HG02610 (cell line): ENCODE measurements at regions not wholly inside any gene's neighbourhood (a gene's known extent, or its start where the extent isn't known, plus 50 kb on each side); places are given as distances from the start of the nearest gene placed in this dataset.
"Not testable (repeated sequence)": the region's sequence is repeated elsewhere in the genome, so short reads cannot be mapped to it uniquely, and the experiment has no call there.

Experiments
- ATAC-seq: cut with Tn5 transposase; IDR thresholded peaks from one replicate; pipeline ENCODE4 v1.9.1; 2021; ENCODE audit warnings: mild to moderate bottlenecking, moderate library complexity; ENCODE audit not compliant: unreplicated experiment

GRCh38 chr12:38384816-38385378 is 68.3 kb downstream of the ALG10B start:
- ATAC-seq = no peak

- ATAC-seq = no peak
Measured at GRCh38 chr12:38385486-38385885, 68.9 kb downstream of the ALG10B start.

- peak; percentile 57 for ATAC-seq
Measured at GRCh38 chr12:38386205-38386985, 69.8 kb downstream of the ALG10B start.

GRCh38 chr12:38389614-38390013 is 73.0 kb downstream of the ALG10B start:
- ATAC-seq = no peak

- ATAC-seq = no peak
Measured at GRCh38 chr12:38391007-38391406, 74.4 kb downstream of the ALG10B start.

- no peak for ATAC-seq
Measured at GRCh38 chr12:38392554-38393144, 76.1 kb downstream of the ALG10B start.

GRCh38 chr12:38399711-38400206 is 83.2 kb downstream of the ALG10B start:
- no peak for ATAC-seq

GRCh38 chr12:38402811-38403210 is 86.2 kb downstream of the ALG10B start:
- no peak for ATAC-seq

- no peak for ATAC-seq
Measured at GRCh38 chr12:38409511-38409910, 92.9 kb downstream of the ALG10B start.

- ATAC-seq = no peak
Measured at GRCh38 chr12:38411426-38411825, 94.9 kb downstream of the ALG10B start.

GRCh38 chr12:38411946-38412345 is 95.4 kb downstream of the ALG10B start:
- no peak for ATAC-seq

- no peak for ATAC-seq
Measured at GRCh38 chr12:38417101-38417500, 100.5 kb downstream of the ALG10B start.

- no peak for ATAC-seq
Measured at GRCh38 chr12:38424436-38424835, 107.9 kb downstream of the ALG10B start.

- ATAC-seq = no peak
Measured at GRCh38 chr12:38427442-38427841, 110.9 kb downstream of the ALG10B start.

- ATAC-seq = no peak
Measured at GRCh38 chr12:38431921-38432320, 115.3 kb downstream of the ALG10B start.

GRCh38 chr12:38441871-38442281 is 125.3 kb downstream of the ALG10B start:
- not testable (repeated sequence) for ATAC-seq

GRCh38 chr12:38445040-38445439 is 128.5 kb downstream of the ALG10B start:
- no peak for ATAC-seq

- no peak for ATAC-seq
Measured at GRCh38 chr12:38448991-38449390, 132.4 kb downstream of the ALG10B start.

- no peak for ATAC-seq
Measured at GRCh38 chr12:38456537-38457120, 140.1 kb downstream of the ALG10B start.

GRCh38 chr12:38465020-38465419 is 148.4 kb downstream of the ALG10B start:
- no peak for ATAC-seq

- no peak for ATAC-seq
Measured at GRCh38 chr12:38469715-38470114, 153.1 kb downstream of the ALG10B start.
